ENCODE measurements at regions not wholly inside any gene's neighbourhood (a gene's known extent, or its start where the extent isn't known, plus 50 kb on each side); places are given as distances from the start of the nearest gene placed in this dataset.

GRCh38 chr5:158502686-158503085 lies 597.0 kb downstream of the EBF1 start:
- ATAC-seq (ENCODE audit: insufficient read depth, low read depth) (no peak), DNase-seq (no peak)
- Histone ChIP-seq H3K4me3 (ENCODE audit: low read depth in 1 of 2, low read length in 2 of 2) (no peak overlapping the region), H3K9ac (ENCODE audit: low read depth, low read length) (no peak overlapping the region), H3K9me3 (ENCODE audit: insufficient read depth, low read length, severe bottlenecking) (peaks cover 19% of the 10 kb centered on the region), H3K27ac (ENCODE audit: low read length) (0 out of 2 replicates have a peak overlapping the region, but pooled peaks have one; percentile 30), H3K36me3 (ENCODE audit: insufficient read depth, low read length) (no peaks in the 10 kb centered on the region), H3K4me2 (ENCODE audit: insufficient read depth, low read length) (no peak overlapping the region), H2AFZ (ENCODE audit: low read depth, low read length) (peak overlapping the region; percentile 12; the same call in 1 of the 2 replicates), H3K27me3 (ENCODE audit: insufficient read depth, low read length, poor library complexity) (no peaks in the 10 kb centered on the region), H4K20me1 (ENCODE audit: insufficient read depth, low read length) (no peaks in the 10 kb centered on the region), H3K4me1 (ENCODE audit: insufficient read depth, low read length) (no peaks in the 10 kb centered on the region), H3K79me2 (ENCODE audit: insufficient read depth, low read length) (no peaks in the 10 kb centered on the region)
- TF ChIP-seq, protein P1, sequence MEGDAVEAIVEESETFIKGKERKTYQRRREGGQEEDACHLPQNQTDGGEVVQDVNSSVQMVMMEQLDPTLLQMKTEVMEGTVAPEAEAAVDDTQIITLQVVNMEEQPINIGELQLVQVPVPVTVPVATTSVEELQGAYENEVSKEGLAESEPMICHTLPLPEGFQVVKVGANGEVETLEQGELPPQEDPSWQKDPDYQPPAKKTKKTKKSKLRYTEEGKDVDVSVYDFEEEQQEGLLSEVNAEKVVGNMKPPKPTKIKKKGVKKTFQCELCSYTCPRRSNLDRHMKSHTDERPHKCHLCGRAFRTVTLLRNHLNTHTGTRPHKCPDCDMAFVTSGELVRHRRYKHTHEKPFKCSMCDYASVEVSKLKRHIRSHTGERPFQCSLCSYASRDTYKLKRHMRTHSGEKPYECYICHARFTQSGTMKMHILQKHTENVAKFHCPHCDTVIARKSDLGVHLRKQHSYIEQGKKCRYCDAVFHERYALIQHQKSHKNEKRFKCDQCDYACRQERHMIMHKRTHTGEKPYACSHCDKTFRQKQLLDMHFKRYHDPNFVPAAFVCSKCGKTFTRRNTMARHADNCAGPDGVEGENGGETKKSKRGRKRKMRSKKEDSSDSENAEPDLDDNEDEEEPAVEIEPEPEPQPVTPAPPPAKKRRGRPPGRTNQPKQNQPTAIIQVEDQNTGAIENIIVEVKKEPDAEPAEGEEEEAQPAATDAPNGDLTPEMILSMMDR (IDR thresholded peaks at IDR 0.05; ENCODE audit: borderline replicate concordance, extremely low read depth, low read length, poor library complexity, severe bottlenecking), result no peak
- no peak for TF ChIP-seq EZH2 (IDR thresholded peaks at IDR 0.05; ENCODE audit: borderline replicate concordance, low read depth, low read length, severe bottlenecking)

DNA sequence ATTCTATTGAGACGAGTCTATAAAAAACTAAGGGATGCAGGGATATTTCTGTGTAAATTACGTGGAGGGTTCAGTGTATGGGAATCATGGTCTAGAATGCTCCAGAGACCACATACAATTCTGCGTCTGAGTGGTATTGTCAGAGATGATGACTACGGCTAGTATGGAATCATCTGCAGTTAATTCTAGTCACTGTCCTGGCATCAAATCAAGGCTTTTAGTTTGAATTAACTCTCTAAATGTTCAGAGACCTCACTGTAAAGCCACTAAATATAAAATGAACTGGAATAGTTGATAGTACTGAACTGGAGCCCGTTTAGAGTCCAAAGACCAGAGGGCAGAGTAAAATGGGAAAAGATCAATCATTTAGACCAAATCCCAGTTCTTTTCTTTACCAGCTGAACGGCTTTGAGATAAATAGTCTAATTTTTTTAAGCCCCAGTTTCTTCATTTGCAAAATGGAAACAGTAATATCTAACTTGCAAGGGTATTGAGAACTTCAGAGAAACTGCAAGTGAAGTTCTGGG lies 599.8 kb downstream of the EBF1 start:
- Histone ChIP-seq H3K27ac (ENCODE audit: low read length) (no peak overlapping the region), H3K36me3 (ENCODE audit: insufficient read depth, low read length) (no peaks in the 10 kb centered on the region), H3K4me1 (ENCODE audit: insufficient read depth, low read length) (no peaks in the 10 kb centered on the region), H3K9ac (ENCODE audit: low read depth, low read length) (no peak overlapping the region), H4K20me1 (ENCODE audit: insufficient read depth, low read length) (no peaks in the 10 kb centered on the region), H3K4me2 (ENCODE audit: insufficient read depth, low read length) (no peak overlapping the region), H3K27me3 (ENCODE audit: insufficient read depth, low read length, poor library complexity) (no peaks in the 10 kb centered on the region), H3K79me2 (ENCODE audit: insufficient read depth, low read length) (no peaks in the 10 kb centered on the region), H2AFZ (ENCODE audit: low read depth, low read length) (no peak overlapping the region), H3K4me3 (ENCODE audit: low read depth in 1 of 2, low read length in 2 of 2) (no peak overlapping the region), H3K9me3 (ENCODE audit: insufficient read depth, low read length, severe bottlenecking) (no peaks in the 10 kb centered on the region)
- ATAC-seq (ENCODE audit: insufficient read depth, low read depth) (no peak), DNase-seq (no peak)
- TF ChIP-seq, protein P1 (IDR thresholded peaks at IDR 0.05; ENCODE audit: borderline replicate concordance, extremely low read depth, low read length, poor library complexity, severe bottlenecking), result no peak
- no peak for TF ChIP-seq EZH2 (IDR thresholded peaks at IDR 0.05; ENCODE audit: borderline replicate concordance, low read depth, low read length, severe bottlenecking)

DNA sequence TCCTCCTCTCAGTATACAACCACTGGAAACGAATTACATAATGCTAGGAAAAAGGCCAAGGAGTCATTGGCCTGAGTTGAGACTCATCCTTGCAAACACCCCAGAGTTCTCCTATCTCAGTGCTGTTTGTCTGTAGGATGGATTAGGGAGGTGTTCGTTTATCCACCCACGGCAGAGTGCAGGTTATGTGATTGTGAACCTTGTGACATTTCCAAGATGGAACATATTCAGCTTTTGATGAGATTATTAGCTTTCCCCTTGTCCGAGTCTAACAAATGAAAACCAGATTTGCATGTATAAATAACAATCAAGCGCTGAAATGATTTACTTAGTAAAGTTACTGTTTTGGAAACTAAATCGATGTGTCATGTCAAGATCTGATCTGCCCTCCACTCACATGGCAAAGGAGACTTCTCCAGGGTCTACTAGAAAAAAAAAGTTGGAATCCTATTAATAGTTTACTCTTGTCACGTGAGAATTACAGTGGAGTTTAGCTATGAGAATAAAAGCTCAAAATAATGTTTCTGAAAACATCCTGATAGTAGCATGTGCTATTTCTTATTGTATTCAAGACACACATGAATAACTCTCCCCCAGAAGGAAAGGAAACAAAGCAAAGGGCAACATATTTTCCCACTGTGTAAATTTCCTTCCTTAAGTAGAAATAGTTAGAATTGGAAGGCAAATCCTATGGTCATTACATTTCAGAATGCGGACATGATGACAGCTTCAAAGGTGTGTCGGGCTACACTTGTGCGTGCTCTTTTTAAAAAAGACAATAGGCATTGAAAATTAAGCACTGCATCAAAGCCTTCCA lies 600.4 kb downstream of the EBF1 start:
- Histone ChIP-seq H3K4me3 (ENCODE audit: low read depth in 1 of 2, low read length in 2 of 2) (no peak overlapping the region), H3K9ac (ENCODE audit: low read depth, low read length) (no peak overlapping the region), H3K79me2 (ENCODE audit: insufficient read depth, low read length) (no peaks in the 10 kb centered on the region), H3K4me1 (ENCODE audit: insufficient read depth, low read length) (no peaks in the 10 kb centered on the region), H3K9me3 (ENCODE audit: insufficient read depth, low read length, severe bottlenecking) (no peaks in the 10 kb centered on the region), H3K4me2 (ENCODE audit: insufficient read depth, low read length) (no peak overlapping the region), H3K27ac (ENCODE audit: low read length) (no peak overlapping the region), H3K27me3 (ENCODE audit: insufficient read depth, low read length, poor library complexity) (no peaks in the 10 kb centered on the region), H2AFZ (ENCODE audit: low read depth, low read length) (no peak overlapping the region), H4K20me1 (ENCODE audit: insufficient read depth, low read length) (no peaks in the 10 kb centered on the region), H3K36me3 (ENCODE audit: insufficient read depth, low read length) (no peaks in the 10 kb centered on the region)
- TF ChIP-seq, protein P1 (IDR thresholded peaks at IDR 0.05; ENCODE audit: borderline replicate concordance, extremely low read depth, low read length, poor library complexity, severe bottlenecking), result no peak
- TF ChIP-seq EZH2 (IDR thresholded peaks at IDR 0.05; ENCODE audit: borderline replicate concordance, low read depth, low read length, severe bottlenecking), result no peak
- ATAC-seq (ENCODE audit: insufficient read depth, low read depth) (no peak), DNase-seq (no peak)
